H1 (cell line): ENCODE measurements at regions not wholly inside any gene's neighbourhood (a gene's known extent, or its start where the extent isn't known, plus 50 kb on each side); places are given as distances from the start of the nearest gene placed in this dataset.

ENCODE experiments used
- ATF3 ChIP-seq: IDR thresholded peaks from 2 replicates; pipeline ENCODE4 v1.6.1; 2011; ENCODE audit warnings: low read depth, mild to moderate bottlenecking, low read length; ENCODE audit not compliant: insufficient read depth
- BACH1 ChIP-seq: IDR thresholded peaks from 2 replicates; pipeline ENCODE4 v1.6.1; 2012; ENCODE audit warnings: low read length, improper control_type of control experiment
- CHD2 ChIP-seq: IDR thresholded peaks from 2 replicates; pipeline ENCODE4 v1.6.1; 2012; ENCODE audit warnings: low read length, improper control_type of control experiment
- CHD7 ChIP-seq: fragments of 300-600 bp; sonication (generic); IDR thresholded peaks from 2 replicates; pipeline ENCODE4 v1.7.1; 2012; ENCODE audit warnings: low read length, moderate library complexity, mild to moderate bottlenecking, inconsistent platforms; ENCODE audit not compliant: insufficient replicate concordance
- CREB1 ChIP-seq: IDR thresholded peaks from 2 replicates; pipeline ENCODE4 v1.6.1; 2012; ENCODE audit warnings: inconsistent platforms
- EZH2 ChIP-seq: fragments of 200-600 bp; sonication (generic); IDR thresholded peaks from 2 replicates; pipeline ENCODE4 v1.7.1; 2012; ENCODE audit warnings: low read depth, mild to moderate bottlenecking, moderate library complexity, low read length, inconsistent platforms; ENCODE audit not compliant: severe bottlenecking
- RNF2 ChIP-seq: fragments of 200-900, 300-1000 bp; sonication (generic); IDR thresholded peaks from 2 replicates; pipeline ENCODE4 v1.7.1; 2016; ENCODE audit warnings: borderline replicate concordance, low read depth, mild to moderate bottlenecking, antibody characterized with exemption, low read length; ENCODE audit not compliant: poor library complexity, severe bottlenecking; ENCODE audit errors: missing control alignments
- SRF ChIP-seq: IDR thresholded peaks from 2 replicates; pipeline ENCODE4 v1.6.1; 2011; ENCODE audit warnings: mild to moderate bottlenecking, low read depth, low read length, moderate library complexity
- TBP ChIP-seq: IDR thresholded peaks from 2 replicates; pipeline ENCODE4 v1.6.1; 2011; ENCODE audit warnings: low read depth, low read length, improper control_type of control experiment
- ZNF274 ChIP-seq: IDR thresholded peaks from 2 replicates; pipeline ENCODE4 v1.7.0; 2012; ENCODE audit warnings: low read length, borderline replicate concordance; ENCODE audit errors: extremely low read depth

GRCh38 chr22:10781571-10782403 is 4746.2 kb upstream of the OR11H1 start (continued):
- no peak for TF ChIP-seq CHD7
- TF ChIP-seq SRF, result no peak
- no peak for TF ChIP-seq CREB1
- no peak for TF ChIP-seq TBP
- TF ChIP-seq BACH1, result no peak
- TF ChIP-seq ATF3, result no peak
- no peak for TF ChIP-seq EZH2
- no peak for TF ChIP-seq RNF2
- TF ChIP-seq CHD2, result no peak
- no peak for TF ChIP-seq ZNF274
- TF ChIP-seq, all 59 proteins: peak for 0
